ENCODE measurements at regions not wholly inside any gene's neighbourhood (a gene's known extent, or its start where the extent isn't known, plus 50 kb on each side); places are given as distances from the start of the nearest gene placed in this dataset.

DNA sequence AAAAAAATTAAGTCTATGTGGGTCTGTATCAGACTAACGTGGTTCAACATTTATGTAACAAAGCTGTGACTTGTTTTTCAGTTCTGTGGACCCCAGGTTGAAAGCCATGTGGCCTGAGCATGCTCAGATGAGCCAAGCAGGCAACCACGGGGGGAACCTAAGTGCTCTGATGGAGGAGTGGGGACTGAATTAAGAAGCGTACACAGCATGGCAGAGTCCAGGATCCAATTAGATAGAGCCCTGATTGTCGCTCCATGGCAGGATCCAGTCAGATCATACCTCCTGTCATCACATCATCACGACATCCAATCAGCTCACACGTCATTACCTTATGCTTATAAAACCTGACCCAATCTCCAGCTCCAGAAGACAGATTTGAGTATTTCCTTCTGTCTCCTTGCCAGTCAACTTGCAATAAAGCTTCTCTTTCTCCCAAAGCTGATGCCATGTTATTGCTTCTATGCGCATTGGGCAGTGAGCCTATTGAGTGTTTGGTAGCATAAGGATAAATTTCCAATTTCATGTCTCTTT lies 1013.1 kb upstream of the TMEM132C start:
- no peak for TF ChIP-seq EZH2phosphoT487 (IDR thresholded peaks at IDR 0.05; ENCODE audit: insufficient read depth, low read depth)
- no peak for TF ChIP-seq EZH2 (IDR thresholded peaks at IDR 0.05; ENCODE audit: insufficient read depth, poor library complexity, severe bottlenecking)

Data from GM23248 (cell line).